GM13977 (cell line): ENCODE measurements at regions not wholly inside any gene's neighbourhood (a gene's known extent, or its start where the extent isn't known, plus 50 kb on each side); places are given as distances from the start of the nearest gene placed in this dataset.

ENCODE experiments used
- DNase-seq: peaks from one replicate; pipeline ENCODE4 v3.0.0; 2012; ENCODE audit warnings: low spot score
- in situ Hi-C: fragments of 300-500 bp; cut with MboI; formaldehyde crosslinking; loops from one replicate; pipeline ENCODE4 v1.12.0; 2022; ENCODE audit warnings: low sequenced_read_pairs, low pct_unique_long_range_greater_than_20kb, mixed read lengths, inconsistent platforms; ENCODE audit not compliant: unreplicated experiment
- TF ChIP-seq, protein P1 (sequence below): IDR thresholded peaks from 2 replicates; pipeline ENCODE4 v1.5.1; 2012; ENCODE audit warnings: mild to moderate bottlenecking, control low read depth; ENCODE audit not compliant: insufficient read depth; ENCODE audit errors: extremely low read depth, missing control alignments

DNA sequence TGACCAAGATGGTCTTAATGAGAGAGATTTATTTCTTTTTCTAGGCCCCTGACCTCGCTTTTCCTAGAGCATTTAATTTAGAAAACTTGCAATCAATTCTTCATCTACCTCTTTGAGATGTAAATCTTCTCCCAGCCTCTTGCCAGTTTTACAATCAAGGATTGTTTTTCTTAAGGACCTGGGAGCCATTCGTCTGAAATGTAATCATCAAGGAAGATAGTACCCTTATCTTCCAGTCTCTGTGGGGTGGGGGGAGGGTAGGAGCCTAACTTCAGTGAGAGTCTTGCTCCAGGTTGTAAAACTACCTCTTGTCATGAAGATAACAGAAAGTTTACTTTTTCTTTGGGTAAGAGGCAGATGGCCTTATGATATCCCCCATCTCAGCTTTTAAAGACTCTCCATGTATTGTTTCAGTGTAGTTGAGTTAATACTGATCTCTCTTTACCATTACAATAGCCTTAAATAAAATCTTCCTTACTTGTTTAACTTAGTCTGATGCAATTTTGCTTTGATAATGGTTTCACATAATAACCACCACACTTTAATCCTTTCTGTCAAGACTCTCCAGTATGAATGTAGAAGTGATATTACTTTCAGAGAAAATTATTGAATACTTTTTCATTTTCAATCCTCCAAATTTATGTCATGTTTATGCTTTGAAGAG lies 110.2 kb upstream of the CPHXL start:
- in situ Hi-C loops: no loop called here
- no peak for DNase-seq

DNA sequence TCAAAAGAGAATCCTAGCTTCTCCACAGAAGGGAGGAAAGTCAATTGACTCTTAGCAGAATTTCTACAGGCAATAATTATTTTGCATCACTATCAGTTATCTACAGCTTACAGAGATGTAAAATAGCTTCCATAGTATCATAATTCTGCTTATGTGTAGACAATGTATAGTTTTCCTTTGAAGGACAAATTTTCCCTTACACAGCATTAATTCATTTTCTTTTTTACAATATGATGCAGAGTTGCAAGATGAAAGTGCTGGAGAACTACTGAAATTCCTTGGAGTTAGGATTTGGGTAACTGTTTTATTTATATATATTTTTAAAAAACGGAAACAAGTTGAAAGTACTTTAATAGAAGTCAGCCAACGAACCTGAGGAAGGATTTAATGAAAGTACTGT lies 111.0 kb upstream of the CPHXL start:
- TF ChIP-seq, protein P1, sequence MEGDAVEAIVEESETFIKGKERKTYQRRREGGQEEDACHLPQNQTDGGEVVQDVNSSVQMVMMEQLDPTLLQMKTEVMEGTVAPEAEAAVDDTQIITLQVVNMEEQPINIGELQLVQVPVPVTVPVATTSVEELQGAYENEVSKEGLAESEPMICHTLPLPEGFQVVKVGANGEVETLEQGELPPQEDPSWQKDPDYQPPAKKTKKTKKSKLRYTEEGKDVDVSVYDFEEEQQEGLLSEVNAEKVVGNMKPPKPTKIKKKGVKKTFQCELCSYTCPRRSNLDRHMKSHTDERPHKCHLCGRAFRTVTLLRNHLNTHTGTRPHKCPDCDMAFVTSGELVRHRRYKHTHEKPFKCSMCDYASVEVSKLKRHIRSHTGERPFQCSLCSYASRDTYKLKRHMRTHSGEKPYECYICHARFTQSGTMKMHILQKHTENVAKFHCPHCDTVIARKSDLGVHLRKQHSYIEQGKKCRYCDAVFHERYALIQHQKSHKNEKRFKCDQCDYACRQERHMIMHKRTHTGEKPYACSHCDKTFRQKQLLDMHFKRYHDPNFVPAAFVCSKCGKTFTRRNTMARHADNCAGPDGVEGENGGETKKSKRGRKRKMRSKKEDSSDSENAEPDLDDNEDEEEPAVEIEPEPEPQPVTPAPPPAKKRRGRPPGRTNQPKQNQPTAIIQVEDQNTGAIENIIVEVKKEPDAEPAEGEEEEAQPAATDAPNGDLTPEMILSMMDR: no peak
- no peak for DNase-seq
- in situ Hi-C loops: no loop called here

More for the DNA sequence above, 110.2 kb upstream of the CPHXL start:
- TF ChIP-seq, protein P1: no peak

GRCh38 chr16:75837681-75838080 lies 111.4 kb upstream of the CPHXL start:
- TF ChIP-seq, protein P1: no peak
- in situ Hi-C loops: no loop called here
- no peak for DNase-seq

- no peak for DNase-seq
- TF ChIP-seq, protein P1: no peak
- in situ Hi-C loops: no loop called here
These were observed 115.2 kb upstream of the CPHXL start for GRCh38 chr16:75841517-75841916.

DNA sequence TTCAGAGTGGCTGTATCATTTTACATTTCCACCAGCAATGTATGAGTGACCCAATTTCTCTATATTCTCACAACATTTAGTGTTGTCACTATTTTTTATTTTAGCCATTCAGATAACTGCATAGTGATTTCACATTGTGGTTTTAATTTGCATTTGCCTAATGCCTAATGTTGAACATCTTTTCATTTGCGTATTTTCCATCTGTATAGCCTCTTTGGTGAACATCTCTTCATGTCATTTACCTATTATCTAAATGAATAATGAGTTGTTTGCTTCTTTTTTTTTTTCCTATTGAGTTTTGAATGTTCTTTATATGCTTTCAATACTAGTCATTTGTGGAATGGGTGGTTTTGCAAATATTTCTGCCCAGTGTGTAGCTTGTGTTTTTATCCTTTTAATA lies 120.9 kb upstream of the CPHXL start:
- in situ Hi-C loops: no loop called here
- TF ChIP-seq, protein P1: no peak
- DNase-seq: no peak

DNA sequence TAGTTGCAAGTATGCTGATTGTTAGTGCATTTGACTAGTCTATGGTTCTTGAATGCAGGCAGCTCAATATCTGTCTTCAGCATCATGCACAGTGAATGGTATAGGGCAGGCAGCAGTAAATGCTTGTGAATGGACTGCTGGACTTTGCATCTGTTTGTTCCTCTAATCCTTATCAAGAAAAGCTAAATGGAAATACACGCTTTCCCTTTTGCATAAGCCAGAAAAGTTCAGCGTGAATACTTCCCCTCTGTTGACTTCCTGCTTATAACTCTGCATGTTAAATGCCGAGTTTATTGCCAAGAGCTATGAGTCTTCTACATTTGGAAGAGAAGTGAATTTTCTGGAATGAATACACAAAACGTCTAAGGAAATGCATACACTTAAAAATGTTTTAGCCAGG lies 127.9 kb upstream of the CPHXL start:
- no peak for DNase-seq
- in situ Hi-C loops: no loop called here
- TF ChIP-seq, protein P1: no peak
